ENCODE measurements at regions not wholly inside any gene's neighbourhood (a gene's known extent, or its start where the extent isn't known, plus 50 kb on each side); places are given as distances from the start of the nearest gene placed in this dataset.

GRCh38 chr15:97013491-97013890 lies 683.0 kb downstream of the NR2F2 start:
- peaks cover 20% of the 10 kb centered on the region for H3K4me1 Mint-ChIP-seq
- peaks cover 16% of the 10 kb centered on the region for H3K9me3 Mint-ChIP-seq
- no peak overlapping the region for H3K4me3 Mint-ChIP-seq
- ATAC-seq (no peak), DNase-seq (ENCODE audit: low spot score) (no peak)
- CTCF ChIA-PET, result no interaction called here
- TF ChIP-seq ARID4B (CRISPR knock-in tag; IDR thresholded peaks at IDR 0.05; ENCODE audit: borderline replicate concordance) (no peak), RORB (CRISPR knock-in tag; IDR thresholded peaks at IDR 0.05) (no peak), E2F5 (CRISPR knock-in tag; IDR thresholded peaks at IDR 0.05) (no peak), E2F4 (CRISPR knock-in tag; IDR thresholded peaks at IDR 0.05; ENCODE audit: borderline replicate concordance, low read depth) (no peak), CBFB (CRISPR knock-in tag; IDR thresholded peaks at IDR 0.05; ENCODE audit: low read depth) (no peak), USF2 (CRISPR knock-in tag; IDR thresholded peaks at IDR 0.05) (no peak), IRF1 (CRISPR knock-in tag; IDR thresholded peaks at IDR 0.05) (no peak), JAZF1 (CRISPR knock-in tag; IDR thresholded peaks at IDR 0.05) (no peak), ZBTB43 (CRISPR knock-in tag; IDR thresholded peaks at IDR 0.05) (no peak), ZNF263 (CRISPR knock-in tag; IDR thresholded peaks at IDR 0.05; ENCODE audit: low read depth) (no peak), USF1 (CRISPR knock-in tag; IDR thresholded peaks at IDR 0.05) (no peak), ESRRA (CRISPR knock-in tag; IDR thresholded peaks at IDR 0.05; ENCODE audit: borderline replicate concordance) (no peak)
- H3K27me3 Mint-ChIP-seq (ENCODE audit: low read depth), result peaks cover 38% of the 10 kb centered on the region
- 0 out of 2 replicates have a peak, but pooled peaks cover 3% of the 10 kb centered on the region for H3K36me3 Mint-ChIP-seq
- H3K27ac Mint-ChIP-seq, result no peak overlapping the region
- POLR2A ChIA-PET, result no interaction called here

GRCh38 chr15:97014001-97014400 lies 683.5 kb downstream of the NR2F2 start:
- CTCF ChIA-PET, result no interaction called here
- peaks cover 16% of the 10 kb centered on the region for H3K9me3 Mint-ChIP-seq
- H3K27me3 Mint-ChIP-seq (ENCODE audit: low read depth), result peaks cover 38% of the 10 kb centered on the region
- no peak overlapping the region for H3K27ac Mint-ChIP-seq
- no peak overlapping the region for H3K4me3 Mint-ChIP-seq
- H3K4me1 Mint-ChIP-seq, result peaks cover 20% of the 10 kb centered on the region
- POLR2A ChIA-PET, result no interaction called here
- ATAC-seq (no peak), DNase-seq (ENCODE audit: low spot score) (no peak)
- 0 out of 2 replicates have a peak, but pooled peaks cover 3% of the 10 kb centered on the region for H3K36me3 Mint-ChIP-seq
- TF ChIP-seq STAT6 (CRISPR knock-in tag; conservative IDR thresholded peaks at IDR 0.05; ENCODE audit: low read depth) (no peak), IRF1 (CRISPR knock-in tag; IDR thresholded peaks at IDR 0.05) (no peak), JAZF1 (CRISPR knock-in tag; IDR thresholded peaks at IDR 0.05) (no peak), MLX (CRISPR knock-in tag; IDR thresholded peaks at IDR 0.05) (no peak), GABPB1 (CRISPR knock-in tag; IDR thresholded peaks at IDR 0.05) (no peak), E2F4 (CRISPR knock-in tag; IDR thresholded peaks at IDR 0.05; ENCODE audit: borderline replicate concordance, low read depth) (no peak), TP53 (CRISPR knock-in tag; IDR thresholded peaks at IDR 0.05) (no peak), EMX1 (CRISPR knock-in tag; IDR thresholded peaks at IDR 0.05) (no peak), CREB1 (CRISPR knock-in tag; IDR thresholded peaks at IDR 0.05) (no peak), SOX15 (CRISPR knock-in tag; IDR thresholded peaks at IDR 0.05) (no peak)

All from WTC11 (cell line).